ENCODE measurements at regions not wholly inside any gene's neighbourhood (a gene's known extent, or its start where the extent isn't known, plus 50 kb on each side); places are given as distances from the start of the nearest gene placed in this dataset.

- H3K36me3 ChIP-seq (ENCODE audit: control insufficient read depth, insufficient read depth, low read length) = no peaks in the 10 kb centered on the region
- no peak for TF ChIP-seq CTCF (IDR thresholded peaks at IDR 0.05)
- no peak for TF ChIP-seq SIN3A (IDR thresholded peaks at IDR 0.05; ENCODE audit: borderline replicate concordance, insufficient read depth, low read depth, low read length)
- TF ChIP-seq TCF7L2 (IDR thresholded peaks at IDR 0.05; ENCODE audit: low read depth, low read length) = no peak
- TF ChIP-seq, protein P1, sequence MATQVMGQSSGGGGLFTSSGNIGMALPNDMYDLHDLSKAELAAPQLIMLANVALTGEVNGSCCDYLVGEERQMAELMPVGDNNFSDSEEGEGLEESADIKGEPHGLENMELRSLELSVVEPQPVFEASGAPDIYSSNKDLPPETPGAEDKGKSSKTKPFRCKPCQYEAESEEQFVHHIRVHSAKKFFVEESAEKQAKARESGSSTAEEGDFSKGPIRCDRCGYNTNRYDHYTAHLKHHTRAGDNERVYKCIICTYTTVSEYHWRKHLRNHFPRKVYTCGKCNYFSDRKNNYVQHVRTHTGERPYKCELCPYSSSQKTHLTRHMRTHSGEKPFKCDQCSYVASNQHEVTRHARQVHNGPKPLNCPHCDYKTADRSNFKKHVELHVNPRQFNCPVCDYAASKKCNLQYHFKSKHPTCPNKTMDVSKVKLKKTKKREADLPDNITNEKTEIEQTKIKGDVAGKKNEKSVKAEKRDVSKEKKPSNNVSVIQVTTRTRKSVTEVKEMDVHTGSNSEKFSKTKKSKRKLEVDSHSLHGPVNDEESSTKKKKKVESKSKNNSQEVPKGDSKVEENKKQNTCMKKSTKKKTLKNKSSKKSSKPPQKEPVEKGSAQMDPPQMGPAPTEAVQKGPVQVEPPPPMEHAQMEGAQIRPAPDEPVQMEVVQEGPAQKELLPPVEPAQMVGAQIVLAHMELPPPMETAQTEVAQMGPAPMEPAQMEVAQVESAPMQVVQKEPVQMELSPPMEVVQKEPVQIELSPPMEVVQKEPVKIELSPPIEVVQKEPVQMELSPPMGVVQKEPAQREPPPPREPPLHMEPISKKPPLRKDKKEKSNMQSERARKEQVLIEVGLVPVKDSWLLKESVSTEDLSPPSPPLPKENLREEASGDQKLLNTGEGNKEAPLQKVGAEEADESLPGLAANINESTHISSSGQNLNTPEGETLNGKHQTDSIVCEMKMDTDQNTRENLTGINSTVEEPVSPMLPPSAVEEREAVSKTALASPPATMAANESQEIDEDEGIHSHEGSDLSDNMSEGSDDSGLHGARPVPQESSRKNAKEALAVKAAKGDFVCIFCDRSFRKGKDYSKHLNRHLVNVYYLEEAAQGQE (IDR thresholded peaks at IDR 0.05; ENCODE audit: insufficient read depth in 1 of 2, low read depth in 2 of 2, low read length in 1 of 2) = no peak
- TF ChIP-seq POLR2AphosphoS5 (IDR thresholded peaks at IDR 0.05; ENCODE audit: low read depth, low read length) = no peak
- no peaks in the 10 kb centered on the region for H3K27me3 ChIP-seq (ENCODE audit: control insufficient read depth, insufficient read depth, low read length)
- DNase-seq (ENCODE audit: low read depth, low spot score) (no peak), ATAC-seq (no peak)
- POLR2A ChIA-PET = no interaction called here
- CTCF ChIA-PET = no interaction called here
- in situ Hi-C loops (cut with HindIII; ENCODE audit: low pct_unique_long_range_greater_than_20kb, low sequenced_read_pairs) (no loop called here), intact Hi-C loops (cut with micrococcal nuclease; ENCODE audit: unreplicated experiment) (no loop called here)
- H3K27ac ChIP-seq (ENCODE audit: low read length) = no peak overlapping the region
- H3K4me1 ChIP-seq (ENCODE audit: control insufficient read depth, insufficient read depth, low read length) = no peaks in the 10 kb centered on the region
- BruUV-seq (replicated peaks) = no TSS peak
- no peak overlapping the region for H3K4me3 ChIP-seq (ENCODE audit: low read depth in 2 of 2, low read length in 2 of 2)
- no peaks in the 10 kb centered on the region for H3K9me3 ChIP-seq (ENCODE audit: control insufficient read depth, insufficient read depth, low read depth, low read length)
Observed at GRCh38 chr2:160928854-160929301, 231.3 kb upstream of the TANK start.

- POLR2A ChIA-PET = no interaction called here
- TF ChIP-seq TCF7L2 (IDR thresholded peaks at IDR 0.05; ENCODE audit: low read depth, low read length) = no peak
- TF ChIP-seq, protein P1 (IDR thresholded peaks at IDR 0.05; ENCODE audit: insufficient read depth in 1 of 2, low read depth in 2 of 2, low read length in 1 of 2) = no peak
- no peak for TF ChIP-seq CTCF (IDR thresholded peaks at IDR 0.05)
- no peak for TF ChIP-seq POLR2AphosphoS5 (IDR thresholded peaks at IDR 0.05; ENCODE audit: low read depth, low read length)
- TF ChIP-seq SIN3A (IDR thresholded peaks at IDR 0.05; ENCODE audit: borderline replicate concordance, insufficient read depth, low read depth, low read length) = no peak
- no peak overlapping the region for H3K4me3 ChIP-seq (ENCODE audit: low read depth in 2 of 2, low read length in 2 of 2)
- H3K27me3 ChIP-seq (ENCODE audit: control insufficient read depth, insufficient read depth, low read length) = 0 out of 2 replicates have a peak, but pooled peaks cover 2% of the 10 kb centered on the region
- CTCF ChIA-PET = no interaction called here
- in situ Hi-C loops (cut with HindIII; ENCODE audit: low pct_unique_long_range_greater_than_20kb, low sequenced_read_pairs) = no loop called here
- no TSS peak for BruUV-seq (replicated peaks)
- DNase-seq (ENCODE audit: low read depth, low spot score) = no peak
- no peak for ATAC-seq
- intact Hi-C loops (cut with micrococcal nuclease; ENCODE audit: unreplicated experiment) = no loop called here
- no peaks in the 10 kb centered on the region for H3K36me3 ChIP-seq (ENCODE audit: control insufficient read depth, insufficient read depth, low read length)
- no peaks in the 10 kb centered on the region for H3K4me1 ChIP-seq (ENCODE audit: control insufficient read depth, insufficient read depth, low read length)
- H3K27ac ChIP-seq (ENCODE audit: low read length) = no peak overlapping the region
- no peaks in the 10 kb centered on the region for H3K9me3 ChIP-seq (ENCODE audit: control insufficient read depth, insufficient read depth, low read depth, low read length)
Observed at GRCh38 chr2:160931531-160931930, 228.7 kb upstream of the TANK start.

All from Panc1 (cell line).